Mononuclear cell (primary cell): ENCODE measurements at regions not wholly inside any gene's neighbourhood (a gene's known extent, or its start where the extent isn't known, plus 50 kb on each side); places are given as distances from the start of the nearest gene placed in this dataset.

Source experiments
- H3K27me3 ChIP-seq: 2 replicates; pipeline ENCODE4 v1.6.0; 2011; ENCODE audit warnings: low read length, control low read depth; ENCODE audit not compliant: insufficient read depth
- H3K4me1 ChIP-seq: 2 replicates; pipeline ENCODE4 v1.5.1; 2011; ENCODE audit warnings: mild to moderate bottlenecking, low read length, control low read depth; ENCODE audit not compliant: insufficient read depth
- H3K4me3 ChIP-seq: 2 replicates; pipeline ENCODE4 v1.5.1; 2011; ENCODE audit warnings: mild to moderate bottlenecking, low read length, moderate library complexity
- H3K9me3 ChIP-seq: 2 replicates; pipeline ENCODE4 v1.5.1; 2011; ENCODE audit warnings: low read depth, mild to moderate bottlenecking, control low read depth, low read length

DNA sequence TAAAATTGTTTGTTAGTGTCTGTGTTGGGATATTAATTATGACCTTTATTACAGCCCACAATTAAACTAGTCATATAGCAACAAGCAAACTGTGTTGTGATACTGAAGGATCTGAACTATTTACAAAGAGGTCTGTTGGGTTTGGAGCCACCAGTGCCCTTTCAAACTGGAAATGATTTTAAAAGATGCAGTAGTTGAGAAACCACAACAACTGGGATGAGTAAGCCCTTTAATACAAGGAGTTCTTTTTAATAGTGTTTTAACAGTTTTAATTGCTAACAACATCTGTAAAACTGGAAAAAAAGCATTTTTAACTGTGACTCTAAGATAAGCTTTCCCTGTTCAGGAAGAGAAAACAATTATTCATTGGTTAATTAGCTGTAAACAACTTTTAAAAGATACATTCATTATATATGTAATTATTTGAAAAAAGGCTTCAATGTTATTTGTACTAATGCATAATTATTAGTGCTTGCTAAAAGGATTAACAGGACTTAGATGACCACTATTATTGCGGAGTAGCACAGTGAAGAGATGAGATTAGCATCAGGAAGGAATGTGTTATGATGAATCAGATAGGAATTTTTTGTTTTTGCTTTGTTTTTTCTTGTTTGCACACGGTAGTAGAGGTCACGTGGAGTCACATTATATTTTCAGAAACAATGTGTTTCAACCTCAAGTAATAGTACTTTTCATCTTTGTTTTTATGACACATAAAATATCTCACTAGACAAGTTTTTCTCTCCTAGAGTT lies 392.7 kb upstream of the FANCL start:
- no peaks in the 10 kb centered on the region for H3K9me3 ChIP-seq
- no peaks in the 10 kb centered on the region for H3K4me1 ChIP-seq
- no peaks in the 10 kb centered on the region for H3K27me3 ChIP-seq
- H3K4me3 ChIP-seq: no peak overlapping the region

GRCh38 chr2:58631986-58632385 lies 390.9 kb upstream of the FANCL start:
- Histone ChIP-seq H3K4me3 (no peak overlapping the region), H3K27me3 (no peaks in the 10 kb centered on the region), H3K9me3 (no peaks in the 10 kb centered on the region), H3K4me1 (no peaks in the 10 kb centered on the region)

DNA sequence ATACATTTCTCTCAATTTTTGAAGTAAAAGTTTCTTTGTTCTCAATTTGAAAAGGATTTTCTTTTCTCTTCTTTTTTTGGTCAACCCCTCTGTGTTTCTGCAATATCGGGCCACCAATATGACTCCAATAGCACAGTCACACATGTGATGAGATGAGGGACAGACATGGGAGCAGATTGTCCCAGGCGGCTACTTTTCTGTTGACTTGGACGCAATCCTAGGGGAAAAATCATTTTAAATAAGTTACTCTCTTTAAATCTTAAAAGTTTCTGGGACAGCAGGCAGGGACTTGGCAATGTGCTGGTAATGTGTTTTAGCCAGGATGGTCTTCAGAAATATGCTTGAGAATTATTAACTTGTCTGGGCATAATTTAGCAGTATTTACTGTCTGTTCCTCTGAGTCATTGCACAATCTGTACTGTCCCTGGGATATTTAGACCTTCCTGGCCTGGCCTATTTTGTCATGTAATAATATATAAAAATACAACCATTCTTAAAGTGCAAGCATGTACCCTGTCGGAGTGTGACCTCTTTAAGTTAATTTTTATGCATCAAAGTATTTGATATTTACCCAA lies 388.5 kb upstream of the FANCL start:
- Histone ChIP-seq H3K27me3 (no peaks in the 10 kb centered on the region), H3K9me3 (no peaks in the 10 kb centered on the region), H3K4me1 (no peaks in the 10 kb centered on the region), H3K4me3 (no peak overlapping the region)

DNA sequence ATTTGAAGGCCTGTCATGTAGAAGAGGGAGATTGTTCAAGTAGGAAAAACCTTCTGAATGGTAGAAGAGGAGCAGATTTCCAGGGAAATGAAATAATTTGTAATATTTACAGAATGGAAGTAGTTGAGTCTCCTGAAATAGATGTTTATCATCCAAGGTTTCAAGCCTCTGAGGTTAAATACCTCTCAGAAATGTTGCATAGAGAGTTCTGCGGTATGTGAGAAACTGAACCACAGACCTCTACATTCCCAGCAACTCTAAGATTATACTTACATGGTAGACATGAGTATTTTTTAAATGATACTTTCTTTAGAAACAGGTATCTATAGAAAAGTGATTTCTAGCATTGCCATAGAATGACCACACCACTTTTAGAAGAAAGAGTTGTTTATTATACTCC lies 379.8 kb upstream of the FANCL start:
- H3K4me3 ChIP-seq: no peak overlapping the region
- H3K4me1 ChIP-seq: no peaks in the 10 kb centered on the region
- H3K9me3 ChIP-seq: no peaks in the 10 kb centered on the region
- no peaks in the 10 kb centered on the region for H3K27me3 ChIP-seq

DNA sequence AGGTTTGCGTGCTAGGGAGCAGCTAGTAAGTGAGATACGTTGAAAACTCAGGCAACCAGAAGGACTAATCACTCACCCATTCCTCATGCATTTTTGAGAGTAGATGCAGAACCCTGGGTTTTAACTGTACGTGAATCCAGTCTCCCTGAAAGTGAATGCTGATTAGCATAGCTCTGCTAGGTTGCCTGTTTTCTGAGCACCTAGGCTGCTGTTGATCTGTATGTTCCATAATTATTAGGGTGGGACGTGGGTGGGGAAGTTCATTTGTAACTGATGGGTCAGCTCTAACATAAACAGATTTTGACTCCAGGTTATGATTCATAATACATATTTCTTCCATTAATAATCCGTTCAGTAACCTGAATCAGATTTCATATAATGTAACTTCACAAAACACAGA lies 379.0 kb upstream of the FANCL start:
- Histone ChIP-seq H3K4me1 (no peaks in the 10 kb centered on the region), H3K9me3 (no peaks in the 10 kb centered on the region), H3K27me3 (no peaks in the 10 kb centered on the region), H3K4me3 (no peak overlapping the region)

- H3K9me3 ChIP-seq: no peaks in the 10 kb centered on the region
- no peak overlapping the region for H3K4me3 ChIP-seq
- no peaks in the 10 kb centered on the region for H3K27me3 ChIP-seq
- H3K4me1 ChIP-seq: no peaks in the 10 kb centered on the region
These were observed 375.8 kb upstream of the FANCL start for GRCh38 chr2:58616961-58617360.

DNA sequence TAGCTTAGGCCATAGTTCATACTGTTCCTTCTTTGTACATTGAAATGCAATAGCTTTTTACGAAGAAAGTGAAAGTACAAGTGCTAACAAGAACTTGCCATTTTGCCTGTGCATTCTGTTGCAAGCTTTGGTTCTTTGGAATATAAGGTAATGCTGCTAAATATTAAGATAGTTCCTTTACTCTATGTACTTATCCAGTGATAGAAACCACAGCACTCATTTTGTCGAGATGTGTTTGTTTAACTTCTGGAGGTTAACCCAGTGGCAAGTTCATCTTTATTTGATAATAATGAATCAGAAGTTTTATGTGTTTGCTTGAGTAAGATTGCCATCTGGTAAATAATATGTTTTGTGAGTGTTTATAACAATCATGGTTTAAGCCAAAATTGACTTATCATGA lies 373.1 kb upstream of the FANCL start:
- Histone ChIP-seq H3K9me3 (no peaks in the 10 kb centered on the region), H3K27me3 (no peaks in the 10 kb centered on the region), H3K4me3 (no peak overlapping the region), H3K4me1 (no peaks in the 10 kb centered on the region)

DNA sequence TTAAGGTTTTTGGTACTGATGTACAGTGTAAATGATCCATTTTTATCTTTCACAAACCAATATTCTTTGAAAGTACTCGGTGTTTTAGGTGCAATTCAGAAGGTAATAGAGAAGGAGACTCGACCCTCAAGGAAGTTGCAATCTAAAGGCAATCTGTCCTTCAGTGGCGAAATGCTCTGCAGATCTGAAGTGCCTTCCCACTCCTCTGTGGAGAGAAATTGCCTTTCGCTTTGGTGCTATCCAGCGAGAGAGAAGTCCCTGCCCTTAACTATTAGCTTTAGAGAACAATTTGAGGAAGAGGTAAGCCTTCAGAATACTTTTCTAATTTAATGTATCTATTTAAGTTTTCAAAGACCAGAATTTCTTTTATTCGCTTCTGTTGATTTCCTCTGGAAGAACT lies 371.8 kb upstream of the FANCL start:
- Histone ChIP-seq H3K27me3 (no peaks in the 10 kb centered on the region), H3K4me3 (no peak overlapping the region), H3K9me3 (no peaks in the 10 kb centered on the region), H3K4me1 (no peaks in the 10 kb centered on the region)

DNA sequence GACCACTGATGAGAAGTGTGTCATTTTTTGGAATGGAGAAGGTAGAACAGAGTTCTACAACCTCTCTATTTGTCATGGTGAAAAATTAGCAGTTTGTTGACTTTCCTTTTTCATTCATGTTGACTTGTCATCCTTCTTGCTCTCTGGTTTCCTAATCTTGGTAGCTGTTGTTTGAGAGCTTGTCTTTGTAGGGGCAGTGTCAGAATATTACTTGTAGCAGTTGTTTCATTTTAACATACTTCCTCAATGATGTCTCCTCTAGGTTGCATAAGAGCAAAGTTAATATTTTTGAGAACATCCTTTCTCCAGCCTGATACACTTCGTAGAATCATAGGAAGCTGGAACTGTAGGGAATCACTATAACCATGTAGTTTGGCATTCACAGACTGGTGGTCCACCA lies 368.2 kb upstream of the FANCL start:
- Histone ChIP-seq H3K27me3 (no peaks in the 10 kb centered on the region), H3K4me1 (no peaks in the 10 kb centered on the region), H3K9me3 (no peaks in the 10 kb centered on the region), H3K4me3 (no peak overlapping the region)

GRCh38 chr2:58608146-58608545 lies 367.0 kb upstream of the FANCL start:
- H3K4me1 ChIP-seq: no peaks in the 10 kb centered on the region
- H3K27me3 ChIP-seq: no peaks in the 10 kb centered on the region
- H3K9me3 ChIP-seq: no peaks in the 10 kb centered on the region
- H3K4me3 ChIP-seq: no peak overlapping the region

GRCh38 chr2:58607448-58607847 lies 366.3 kb upstream of the FANCL start:
- Histone ChIP-seq H3K4me1 (no peaks in the 10 kb centered on the region), H3K4me3 (no peak overlapping the region), H3K27me3 (no peaks in the 10 kb centered on the region), H3K9me3 (no peaks in the 10 kb centered on the region)

GRCh38 chr2:58606799-58607198 lies 365.7 kb upstream of the FANCL start:
- Histone ChIP-seq H3K27me3 (no peaks in the 10 kb centered on the region), H3K4me3 (no peak overlapping the region), H3K4me1 (no peaks in the 10 kb centered on the region), H3K9me3 (no peaks in the 10 kb centered on the region)

- Histone ChIP-seq H3K9me3 (no peaks in the 10 kb centered on the region), H3K4me1 (no peaks in the 10 kb centered on the region), H3K27me3 (no peaks in the 10 kb centered on the region), H3K4me3 (no peak overlapping the region)
These were observed 363.0 kb upstream of the FANCL start for GRCh38 chr2:58604096-58604495.

- no peak overlapping the region for H3K4me3 ChIP-seq
- no peaks in the 10 kb centered on the region for H3K4me1 ChIP-seq
- H3K27me3 ChIP-seq: no peaks in the 10 kb centered on the region
- no peaks in the 10 kb centered on the region for H3K9me3 ChIP-seq
These were observed 359.9 kb upstream of the FANCL start for GRCh38 chr2:58601017-58601416.

GRCh38 chr2:58598171-58598570 lies 357.0 kb upstream of the FANCL start:
- Histone ChIP-seq H3K9me3 (no peaks in the 10 kb centered on the region), H3K4me1 (no peaks in the 10 kb centered on the region), H3K4me3 (no peak overlapping the region), H3K27me3 (no peaks in the 10 kb centered on the region)

- H3K9me3 ChIP-seq: no peaks in the 10 kb centered on the region
- no peaks in the 10 kb centered on the region for H3K27me3 ChIP-seq
- H3K4me3 ChIP-seq: no peak overlapping the region
- no peaks in the 10 kb centered on the region for H3K4me1 ChIP-seq
These were observed 354.6 kb upstream of the FANCL start for GRCh38 chr2:58595714-58596113.
